ENCODE measurements at regions not wholly inside any gene's neighbourhood (a gene's known extent, or its start where the extent isn't known, plus 50 kb on each side); places are given as distances from the start of the nearest gene placed in this dataset.
A peak's percentile ranks its signal among the peaks of the same experiment; 100 is the strongest.
"Not testable (repeated sequence)": the region's sequence is repeated elsewhere in the genome, so short reads cannot be mapped to it uniquely, and the experiment has no call there.

GRCh38 chr7:149666360-149666945 lies 106.9 kb downstream of the ZNF467 start:
- Mint-ChIP-seq H3K4me3 (no peak overlapping the region), H3K9me3 (no peaks in the 10 kb centered on the region), H3K36me3 (ENCODE audit: low read depth) (no peaks in the 10 kb centered on the region), H3K27ac (no peak overlapping the region), H3K27me3 (peaks cover 52% of the 10 kb centered on the region), H3K4me1 (ENCODE audit: low read depth) (no peaks in the 10 kb centered on the region)
- DNase-seq, result no peak

- H3K4me3 Mint-ChIP-seq; H3K36me3 Mint-ChIP-seq (ENCODE audit: low read depth); H3K4me1 Mint-ChIP-seq (ENCODE audit: low read depth); H3K9me3 Mint-ChIP-seq; H3K27ac Mint-ChIP-seq; DNase-seq: not testable (repeated sequence)
- peaks cover 52% of the 10 kb centered on the region for H3K27me3 Mint-ChIP-seq
Observed at GRCh38 chr7:149665618-149666017, 107.8 kb downstream of the ZNF467 start.

- no peak for DNase-seq
- H3K27me3 Mint-ChIP-seq, result peaks cover 55% of the 10 kb centered on the region
- no peak overlapping the region for H3K4me3 Mint-ChIP-seq
- H3K9me3 Mint-ChIP-seq, result no peaks in the 10 kb centered on the region
- H3K4me1 Mint-ChIP-seq (ENCODE audit: low read depth), result no peaks in the 10 kb centered on the region
- no peaks in the 10 kb centered on the region for H3K36me3 Mint-ChIP-seq (ENCODE audit: low read depth)
- H3K27ac Mint-ChIP-seq, result no peak overlapping the region
Observed at GRCh38 chr7:149664666-149665065, 108.7 kb downstream of the ZNF467 start.

- DNase-seq, result no peak
- no peaks in the 10 kb centered on the region for H3K9me3 Mint-ChIP-seq
- H3K36me3 Mint-ChIP-seq (ENCODE audit: low read depth), result no peaks in the 10 kb centered on the region
- no peaks in the 10 kb centered on the region for H3K4me1 Mint-ChIP-seq (ENCODE audit: low read depth)
- peaks cover 57% of the 10 kb centered on the region for H3K27me3 Mint-ChIP-seq
- H3K4me3 Mint-ChIP-seq, result no peak overlapping the region
- H3K27ac Mint-ChIP-seq, result no peak overlapping the region
Observed at GRCh38 chr7:149664176-149664575, 109.2 kb downstream of the ZNF467 start.

- DNase-seq, result peak; percentile 77
- Mint-ChIP-seq H3K4me3 (no peak overlapping the region), H3K36me3 (ENCODE audit: low read depth) (no peaks in the 10 kb centered on the region), H3K27me3 (peaks cover 65% of the 10 kb centered on the region), H3K4me1 (ENCODE audit: low read depth) (no peaks in the 10 kb centered on the region), H3K9me3 (no peaks in the 10 kb centered on the region), H3K27ac (no peak overlapping the region)
Observed at GRCh38 chr7:149662591-149663095, 110.7 kb downstream of the ZNF467 start.

- H3K4me3 Mint-ChIP-seq, result no peak overlapping the region
- no peak for DNase-seq
- peaks cover 17% of the 10 kb centered on the region for H3K9me3 Mint-ChIP-seq
- H3K36me3 Mint-ChIP-seq (ENCODE audit: low read depth), result no peaks in the 10 kb centered on the region
- no peak overlapping the region for H3K27ac Mint-ChIP-seq
- H3K27me3 Mint-ChIP-seq, result peaks cover 53% of the 10 kb centered on the region
- H3K4me1 Mint-ChIP-seq (ENCODE audit: low read depth), result no peaks in the 10 kb centered on the region
Observed at GRCh38 chr7:149655784-149656183, 117.6 kb downstream of the ZNF467 start.

GRCh38 chr7:149654588-149654987 lies 118.8 kb downstream of the ZNF467 start:
- no peak for DNase-seq
- Mint-ChIP-seq H3K9me3 (peaks cover 17% of the 10 kb centered on the region), H3K4me1 (ENCODE audit: low read depth) (no peaks in the 10 kb centered on the region), H3K27ac (no peak overlapping the region), H3K27me3 (peaks cover 55% of the 10 kb centered on the region), H3K36me3 (ENCODE audit: low read depth) (no peaks in the 10 kb centered on the region), H3K4me3 (no peak overlapping the region)

- peaks cover 17% of the 10 kb centered on the region for H3K9me3 Mint-ChIP-seq
- H3K27ac Mint-ChIP-seq; H3K4me3 Mint-ChIP-seq; DNase-seq; H3K4me1 Mint-ChIP-seq (ENCODE audit: low read depth); H3K36me3 Mint-ChIP-seq (ENCODE audit: low read depth): not testable (repeated sequence)
- peaks cover 68% of the 10 kb centered on the region for H3K27me3 Mint-ChIP-seq
Observed at GRCh38 chr7:149650190-149650589, 123.2 kb downstream of the ZNF467 start.

GRCh38 chr7:149644754-149645153 lies 128.6 kb downstream of the ZNF467 start:
- Mint-ChIP-seq H3K9me3 (no peaks in the 10 kb centered on the region), H3K27ac (no peak overlapping the region), H3K4me3 (no peak overlapping the region), H3K36me3 (ENCODE audit: low read depth) (no peaks in the 10 kb centered on the region), H3K27me3 (peaks cover 33% of the 10 kb centered on the region), H3K4me1 (ENCODE audit: low read depth) (no peaks in the 10 kb centered on the region)
- DNase-seq, result no peak

GRCh38 chr7:149642589-149642988 lies 130.8 kb downstream of the ZNF467 start:
- H3K36me3 Mint-ChIP-seq (ENCODE audit: low read depth), result no peaks in the 10 kb centered on the region
- H3K9me3 Mint-ChIP-seq, result no peaks in the 10 kb centered on the region
- DNase-seq, result no peak
- H3K27ac Mint-ChIP-seq, result no peak overlapping the region
- H3K4me1 Mint-ChIP-seq (ENCODE audit: low read depth), result no peaks in the 10 kb centered on the region
- peaks cover 17% of the 10 kb centered on the region for H3K27me3 Mint-ChIP-seq
- no peak overlapping the region for H3K4me3 Mint-ChIP-seq

GRCh38 chr7:149638566-149639320 lies 134.6 kb downstream of the ZNF467 start:
- Mint-ChIP-seq H3K27me3 (peaks cover 19% of the 10 kb centered on the region), H3K4me3 (no peak overlapping the region), H3K27ac (no peak overlapping the region), H3K4me1 (ENCODE audit: low read depth) (no peaks in the 10 kb centered on the region), H3K36me3 (ENCODE audit: low read depth) (no peaks in the 10 kb centered on the region), H3K9me3 (no peaks in the 10 kb centered on the region)
- no peak for DNase-seq

- Mint-ChIP-seq H3K4me3 (no peak overlapping the region), H3K9me3 (no peaks in the 10 kb centered on the region), H3K36me3 (ENCODE audit: low read depth) (no peaks in the 10 kb centered on the region), H3K4me1 (ENCODE audit: low read depth) (no peaks in the 10 kb centered on the region), H3K27me3 (peaks cover 23% of the 10 kb centered on the region), H3K27ac (no peak overlapping the region)
- DNase-seq, result no peak
Observed at GRCh38 chr7:149637911-149638565, 135.3 kb downstream of the ZNF467 start.

GRCh38 chr7:149635561-149636329 lies 137.6 kb downstream of the ZNF467 start:
- Mint-ChIP-seq H3K9me3 (no peaks in the 10 kb centered on the region), H3K27me3 (peaks cover 18% of the 10 kb centered on the region), H3K4me1 (ENCODE audit: low read depth) (no peaks in the 10 kb centered on the region), H3K27ac (no peak overlapping the region), H3K36me3 (ENCODE audit: low read depth) (no peaks in the 10 kb centered on the region), H3K4me3 (no peak overlapping the region)
- no peak for DNase-seq

Measured in activated T-cell treated with anti-CD3 and anti-CD28 coated beads, Interleukin-2, amount 50 U/mL, for 24 hours (primary cell).